T-cell (primary cell): ENCODE measurements at regions not wholly inside any gene's neighbourhood (a gene's known extent, or its start where the extent isn't known, plus 50 kb on each side); places are given as distances from the start of the nearest gene placed in this dataset.

Experiments
- ATAC-seq, 4 experiments: fragments of 200-7000 bp in 3 of 4; fragments of 150-1000 bp in 1 of 4; cut with Tn5 transposase; replicated peaks in 1 of 4; 1 replicate in 3 of 4; 2 replicates in 1 of 4; pipeline ENCODE4 v1.10.0; 2021; ENCODE audit warnings: moderate library complexity in 3 of 4, mild to moderate bottlenecking in 2 of 4, moderate number of reproducible peaks in 1 of 4
- CTCF ChIA-PET, 2 donors: fragments of 300-600 bp; sonication (Branson Sonifier 250); formaldehyde crosslinking; loops; one replicate each; lab custom pipeline; 2022; ENCODE audit warnings: antibody characterized with exemption in 2 of 2; lab: Charles Lee
- POLR2A ChIA-PET, 2 donors: fragments of 300-600 bp; sonication (Branson Sonifier 250); formaldehyde crosslinking; loops; one replicate each; lab custom pipeline; 2022; ENCODE audit warnings: antibody characterized with exemption in 2 of 2; lab: Charles Lee
- DNase-seq, 35 experiments: peaks; one replicate each; pipeline versions ENCODE4 v3.0.0 to v3.0.0-alpha.2; 2013 to 2023
- H3K27ac ChIP-seq: one replicate; pipeline ENCODE4 v1.5.1; 2013; ENCODE audit warnings: low read length
- H3K27me3 ChIP-seq, 2 experiments: replicated peaks in 1 of 2; 1 replicate in 1 of 2; 2 replicates in 1 of 2; pipeline versions ENCODE4 v1.6.1 to v1.7.0; 2013; ENCODE audit warnings: low read length in 1 of 2, mixed read lengths in 1 of 2; ENCODE audit not compliant: control insufficient read depth in 2 of 2, insufficient read depth in 2 of 2; ENCODE audit errors: extremely low read depth in 1 of 2
- H3K36me3 ChIP-seq, 2 donors: 1 replicate in 1 of 2; 2 replicates in 1 of 2; pipeline versions ENCODE4 v1.6.1 to v1.7.0; 2013; ENCODE audit warnings: low read length in 1 of 2; ENCODE audit not compliant: control insufficient read depth in 2 of 2, insufficient read depth in 1 of 2; ENCODE audit errors: extremely low read depth in 1 of 2
- H3K4me1 ChIP-seq, 2 experiments: 1 replicate in 1 of 2; 2 replicates in 1 of 2; pipeline versions ENCODE4 v1.6.1 to v1.7.0; 2013; ENCODE audit warnings: low read length in 2 of 2, mixed read lengths in 1 of 2; ENCODE audit not compliant: insufficient read depth in 2 of 2, control insufficient read depth in 1 of 2; ENCODE audit errors: extremely low read depth in 1 of 2
- H3K4me3 ChIP-seq, 2 donors: 1 replicate in 1 of 2; 2 replicates in 1 of 2; pipeline versions ENCODE4 v1.5.1 to v1.7.0; 2013; ENCODE audit warnings: mild to moderate bottlenecking in 2 of 2, low read length in 1 of 2, moderate library complexity in 1 of 2; ENCODE audit not compliant: control insufficient read depth in 1 of 2; ENCODE audit errors: extremely low read depth in 1 of 2
- H3K9me3 ChIP-seq: 2 replicates; pipeline ENCODE4 v1.7.0; 2013
- H3K27ac Mint-ChIP-seq, 2 donors: one replicate each; pipeline ENCODE4 v1.8.0; 2020 to 2021; ENCODE audit warnings: mild to moderate bottlenecking in 2 of 2, mixed read lengths in 2 of 2
- H3K27me3 Mint-ChIP-seq, 2 donors: one replicate each; pipeline ENCODE4 v1.8.0; 2021 to 2022; ENCODE audit warnings: mixed read lengths in 2 of 2
- H3K36me3 Mint-ChIP-seq: one replicate; pipeline ENCODE4 v1.8.0; 2021; ENCODE audit warnings: mixed read lengths
- H3K4me1 Mint-ChIP-seq, 3 donors: one replicate each; pipeline ENCODE4 v1.8.0; 2020 to 2022; ENCODE audit warnings: mixed read lengths in 3 of 3, mild to moderate bottlenecking in 1 of 3
- H3K4me3 Mint-ChIP-seq, 3 donors: one replicate each; pipeline ENCODE4 v1.8.0; 2020 to 2022; ENCODE audit warnings: mild to moderate bottlenecking in 3 of 3, mixed read lengths in 3 of 3, moderate library complexity in 3 of 3
- H3K9me3 Mint-ChIP-seq, 3 donors: one replicate each; pipeline ENCODE4 v1.8.0; 2020 to 2022; ENCODE audit warnings: mixed read lengths in 3 of 3
- WGBS: methylation state at CpG from one replicate; pipeline ENCODE4 v1.1.5; 2013; ENCODE audit warnings: missing lambda C conversion rate; ENCODE audit not compliant: insufficient coverage; 5-methylcytosine and 5-hydroxymethylcytosine counted together

DNA sequence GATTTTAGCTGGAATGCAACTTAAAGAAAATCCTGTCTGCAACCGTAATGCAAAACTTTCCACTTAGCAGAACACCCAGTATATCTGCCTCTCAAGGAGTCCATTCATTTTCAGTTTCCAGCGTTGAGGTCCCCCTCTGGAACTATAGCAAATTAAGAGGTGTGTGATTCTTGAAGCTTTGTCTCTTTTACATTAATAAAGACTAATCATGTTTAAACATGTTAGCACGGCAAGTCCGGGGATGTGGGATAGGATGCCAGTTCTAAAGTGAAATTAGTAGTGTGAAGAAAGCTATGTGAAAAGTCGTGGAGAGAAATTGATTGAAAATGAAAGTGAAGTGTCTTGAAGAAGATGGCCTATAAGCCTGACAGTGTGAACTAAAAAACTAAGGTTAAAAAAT is 429.1 kb downstream of the NR2F1-AS1 start:
- no peaks in the 10 kb centered on the region for H3K27me3 ChIP-seq
- H3K9me3 ChIP-seq: no peaks in the 10 kb centered on the region
- H3K4me3 Mint-ChIP-seq: no peak overlapping the region
- ATAC-seq: no peak
- H3K4me1 Mint-ChIP-seq: no peaks in the 10 kb centered on the region
- no peaks in the 10 kb centered on the region for H3K27me3 Mint-ChIP-seq
- H3K9me3 Mint-ChIP-seq: peaks cover 0 to 12% (median 3%) of the 10 kb centered on the region in 3 donors
- H3K4me1 ChIP-seq: no peaks in the 10 kb centered on the region
- POLR2A ChIA-PET: interaction anchor here in 1 of 2 donors (0.6 kb wide), 1 partner anchor 299 kb away, joined by 6 read pairs; no protein-coding TSS in a partner anchor
- H3K27ac Mint-ChIP-seq: no peak overlapping the region
- no CpG with 5 or more reads among the region's 5 CpGs for WGBS
- no peak overlapping the region for H3K27ac ChIP-seq
- no peak for DNase-seq
- H3K36me3 ChIP-seq: no peaks in the 10 kb centered on the region
- CTCF ChIA-PET: interaction anchor here in 1 of 2 donors (1.3 kb wide), 1 partner anchor 12 kb away, joined by 3 read pairs; no protein-coding TSS in a partner anchor
- no peaks in the 10 kb centered on the region for H3K36me3 Mint-ChIP-seq
- H3K4me3 ChIP-seq: no peak overlapping the region

DNA sequence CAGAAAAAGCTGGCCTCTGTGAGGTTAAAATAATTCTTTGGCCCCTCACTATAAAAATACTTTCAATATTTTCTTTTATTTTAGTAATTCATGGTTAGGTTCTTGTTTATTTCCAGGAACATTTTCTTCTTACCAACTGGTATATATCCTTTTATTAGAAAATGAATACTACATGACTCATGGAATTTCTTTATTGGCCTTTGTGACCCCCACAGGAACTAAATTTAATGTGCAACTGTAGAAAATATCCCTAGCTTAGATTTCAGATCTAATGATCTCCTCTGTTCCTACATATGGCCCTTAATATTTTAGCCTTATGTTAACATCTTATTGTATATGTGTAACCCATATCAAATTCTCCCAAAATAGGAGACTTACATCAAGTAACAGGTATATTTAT is 429.9 kb downstream of the NR2F1-AS1 start:
- Histone ChIP-seq H3K4me3 (no peak overlapping the region), H3K36me3 (no peaks in the 10 kb centered on the region), H3K27ac (no peak overlapping the region), H3K27me3 (no peaks in the 10 kb centered on the region), H3K4me1 (no peaks in the 10 kb centered on the region), H3K9me3 (no peaks in the 10 kb centered on the region)
- no peak overlapping the region for H3K4me3 Mint-ChIP-seq
- ChIA-PET POLR2A (no interaction called here), CTCF (interaction anchor here in 1 of 2 donors (1.3 kb wide), 1 partner anchor 11 kb away, joined by 3 read pairs; no protein-coding TSS in a partner anchor)
- H3K27me3 Mint-ChIP-seq: no peaks in the 10 kb centered on the region
- no peaks in the 10 kb centered on the region for H3K4me1 Mint-ChIP-seq
- no peak overlapping the region for H3K27ac Mint-ChIP-seq
- ATAC-seq (no peak), DNase-seq (no peak)
- H3K9me3 Mint-ChIP-seq: peaks cover 0 to 9% (median 3%) of the 10 kb centered on the region in 3 donors
- H3K36me3 Mint-ChIP-seq: no peaks in the 10 kb centered on the region

DNA sequence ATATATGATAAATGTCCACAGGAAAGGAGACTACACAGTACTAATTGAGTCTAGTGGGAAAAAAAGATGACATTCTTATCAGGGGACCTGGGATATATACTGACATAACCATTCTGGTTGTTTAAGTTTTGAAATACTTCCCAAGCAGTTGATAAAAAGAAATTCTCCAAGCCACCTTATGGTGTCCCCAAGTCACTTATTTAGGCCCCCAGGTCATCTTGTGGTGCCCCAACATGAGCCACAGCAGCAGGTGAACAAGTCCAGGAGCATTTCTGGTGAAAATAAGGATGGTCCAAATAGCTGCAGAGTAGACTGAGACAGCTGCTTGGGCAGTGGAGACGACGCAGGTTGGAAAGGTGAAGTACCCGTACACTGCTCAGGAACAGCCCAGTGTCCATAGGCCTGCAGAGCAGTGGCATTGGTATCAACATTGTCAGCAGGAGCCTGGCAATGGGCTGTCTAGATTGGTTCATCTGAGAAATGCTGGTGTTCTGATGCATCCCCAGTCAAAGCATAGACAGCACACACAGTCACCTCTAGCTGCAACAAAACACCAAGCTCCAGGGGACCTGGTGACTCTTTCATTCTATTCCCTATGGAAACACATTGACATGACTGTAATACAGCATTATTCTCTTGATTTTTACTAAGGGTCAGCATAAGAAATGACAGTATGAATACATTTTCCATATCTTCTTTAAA is 430.6 kb downstream of the NR2F1-AS1 start:
- 100% methylated on average over 3 of the region's 3 CpGs for WGBS
- H3K27ac Mint-ChIP-seq: no peak overlapping the region
- no peaks in the 10 kb centered on the region for H3K4me1 ChIP-seq
- no peaks in the 10 kb centered on the region for H3K9me3 ChIP-seq
- CTCF ChIA-PET: no interaction called here
- H3K27ac ChIP-seq: no peak overlapping the region
- H3K4me3 ChIP-seq: no peak overlapping the region
- peaks cover 0 to 11% (median 5%) of the 10 kb centered on the region in 3 donors for H3K9me3 Mint-ChIP-seq
- H3K27me3 ChIP-seq: no peaks in the 10 kb centered on the region
- no peaks in the 10 kb centered on the region for H3K27me3 Mint-ChIP-seq
- H3K36me3 Mint-ChIP-seq: no peaks in the 10 kb centered on the region
- POLR2A ChIA-PET: no interaction called here
- H3K36me3 ChIP-seq: no peaks in the 10 kb centered on the region
- ATAC-seq (no peak), DNase-seq (no peak)
- H3K4me3 Mint-ChIP-seq: no peak overlapping the region
- H3K4me1 Mint-ChIP-seq: no peaks in the 10 kb centered on the region

DNA sequence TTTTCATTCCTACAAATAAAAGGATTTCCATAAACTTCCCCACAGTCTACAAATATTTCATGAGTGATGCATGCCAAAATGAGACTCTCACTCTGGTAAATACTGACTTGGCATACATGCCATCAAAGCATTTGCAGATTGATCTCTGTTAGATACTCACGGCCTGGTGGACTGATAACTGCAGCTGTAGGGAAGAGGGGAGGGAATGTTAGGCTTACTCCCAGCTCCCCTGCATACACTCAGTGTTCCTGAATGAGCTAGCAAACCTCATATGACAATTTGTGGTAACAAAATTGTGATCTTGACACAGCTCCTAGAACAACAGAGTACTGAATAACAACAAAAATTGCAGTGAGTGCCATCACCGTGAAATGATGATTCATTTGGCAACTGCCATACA is 435.3 kb downstream of the NR2F1-AS1 start:
- Histone ChIP-seq H3K36me3 (no peaks in the 10 kb centered on the region), H3K4me1 (no peaks in the 10 kb centered on the region), H3K27ac (no peak overlapping the region), H3K9me3 (no peaks in the 10 kb centered on the region), H3K27me3 (no peaks in the 10 kb centered on the region), H3K4me3 (no peak overlapping the region)
- no peaks in the 10 kb centered on the region for H3K4me1 Mint-ChIP-seq
- ATAC-seq: no peak
- H3K36me3 Mint-ChIP-seq: no peaks in the 10 kb centered on the region
- H3K27me3 Mint-ChIP-seq: no peaks in the 10 kb centered on the region
- H3K4me3 Mint-ChIP-seq: no peak overlapping the region
- no peak for DNase-seq
- H3K27ac Mint-ChIP-seq: no peak overlapping the region
- ChIA-PET POLR2A (no interaction called here), CTCF (no interaction called here)
- peaks cover 0 to 20% (median 9%) of the 10 kb centered on the region in 3 donors for H3K9me3 Mint-ChIP-seq
- no CpG with 5 or more reads among the region's 2 CpGs for WGBS

DNA sequence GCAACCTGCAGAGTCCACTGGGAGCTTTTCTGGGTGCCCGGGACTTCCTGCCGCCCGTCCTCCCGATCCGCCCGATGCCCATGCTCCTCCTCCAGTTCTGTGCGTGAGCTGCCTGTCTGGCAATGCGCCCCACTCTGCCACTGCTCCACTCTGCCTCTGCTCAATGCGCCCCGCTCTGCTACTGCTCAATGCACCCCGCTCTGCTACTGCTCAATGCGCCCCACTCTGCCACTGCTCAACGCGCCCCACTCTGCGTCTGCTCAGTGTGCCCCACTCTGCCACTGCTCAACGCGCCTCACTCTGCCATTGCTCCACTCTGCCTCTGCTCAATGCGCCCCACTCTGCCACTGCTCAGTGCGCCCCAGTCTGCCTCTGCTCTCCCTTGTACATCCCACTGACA is 436.0 kb downstream of the NR2F1-AS1 start:
- ATAC-seq (no peak), DNase-seq (no peak)
- Mint-ChIP-seq H3K9me3 (peaks cover 0 to 24% (median 9%) of the 10 kb centered on the region in 3 donors), H3K27ac (no peak overlapping the region), H3K27me3 (no peaks in the 10 kb centered on the region), H3K36me3 (no peaks in the 10 kb centered on the region), H3K4me3 (no peak overlapping the region), H3K4me1 (no peaks in the 10 kb centered on the region)
- Histone ChIP-seq H3K27me3 (no peaks in the 10 kb centered on the region), H3K36me3 (no peaks in the 10 kb centered on the region), H3K4me1 (no peaks in the 10 kb centered on the region), H3K9me3 (no peaks in the 10 kb centered on the region), H3K4me3 (no peak overlapping the region), H3K27ac (no peak overlapping the region)
- POLR2A ChIA-PET: no interaction called here
- WGBS: 95% methylated on average over 18 of the region's 19 CpGs
- CTCF ChIA-PET: no interaction called here

DNA sequence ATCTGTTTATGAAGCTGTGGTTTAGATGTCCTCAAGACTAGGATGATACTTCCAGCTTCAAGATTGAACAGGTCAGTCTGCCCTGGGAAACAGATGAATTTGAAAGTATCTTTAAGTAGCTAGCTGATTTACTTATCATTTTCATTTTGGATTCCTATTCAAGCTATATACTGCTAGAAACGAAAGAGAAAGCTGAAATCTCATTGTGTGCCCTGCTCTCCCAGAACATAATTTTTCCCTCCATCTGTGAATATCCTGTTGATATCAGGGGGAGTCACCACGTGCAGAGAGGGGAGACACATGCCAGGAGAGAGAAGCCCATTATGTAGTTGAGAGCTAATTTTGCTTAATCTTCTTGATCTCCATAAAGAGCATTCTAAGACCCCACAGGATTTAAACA is 439.1 kb downstream of the NR2F1-AS1 start:
- Mint-ChIP-seq H3K4me1 (no peaks in the 10 kb centered on the region), H3K27ac (no peak overlapping the region), H3K4me3 (no peak overlapping the region), H3K36me3 (no peaks in the 10 kb centered on the region), H3K27me3 (no peaks in the 10 kb centered on the region), H3K9me3 (peaks cover 0 to 18% (median 10%) of the 10 kb centered on the region in 3 donors)
- ChIA-PET CTCF (no interaction called here), POLR2A (no interaction called here)
- WGBS: no CpG with 5 or more reads among the region's 2 CpGs
- H3K36me3 ChIP-seq: no peaks in the 10 kb centered on the region
- H3K9me3 ChIP-seq: no peaks in the 10 kb centered on the region
- ATAC-seq (no peak), DNase-seq (no peak)
- no peak overlapping the region for H3K27ac ChIP-seq
- no peak overlapping the region for H3K4me3 ChIP-seq
- no peaks in the 10 kb centered on the region for H3K27me3 ChIP-seq
- H3K4me1 ChIP-seq: no peaks in the 10 kb centered on the region
